SU-DHL-6 (cell line): ENCODE measurements at regions not wholly inside any gene's neighbourhood (a gene's known extent, or its start where the extent isn't known, plus 50 kb on each side); places are given as distances from the start of the nearest gene placed in this dataset.
"Not testable (repeated sequence)": the region's sequence is repeated elsewhere in the genome, so short reads cannot be mapped to it uniquely, and the experiment has no call there.

Source experiments
- H2AFZ ChIP-seq: fragments of 200-600 bp; sonication (generic); 2 replicates; pipeline ENCODE4 v1.6.1; 2014; ENCODE audit warnings: low read depth, mild to moderate bottlenecking, moderate library complexity, mixed read lengths, antibody characterized with exemption, low read length; ENCODE audit not compliant: severe bottlenecking
- H3F3A ChIP-seq: fragments of 200-600 bp; shearing (Covaris generic); 2 replicates; pipeline ENCODE4 v1.6.0; 2016; ENCODE audit warnings: antibody characterized with exemption, mild to moderate bottlenecking; ENCODE audit not compliant: insufficient read depth
- H3K27ac ChIP-seq: fragments of 200-600 bp; sonication (generic); 2 replicates; pipeline ENCODE4 v1.5.1; 2016; ENCODE audit warnings: low read depth, mild to moderate bottlenecking, low read length, moderate library complexity, mixed read lengths
- H3K27me3 ChIP-seq: fragments of 200-600 bp; sonication (generic), shearing (Covaris generic); 2 replicates; pipeline ENCODE4 v1.6.0; 2014; ENCODE audit warnings: mild to moderate bottlenecking, low read length
- H3K36me3 ChIP-seq: fragments of 200-600 bp; sonication (generic); 2 replicates; pipeline ENCODE4 v1.6.1; 2014; ENCODE audit warnings: mild to moderate bottlenecking, low read length, mixed read lengths
- H3K4me2 ChIP-seq: fragments of 300-600, 200-600 bp; shearing (Covaris generic), sonication (generic); 2 replicates; pipeline ENCODE4 v1.6.0; 2014; ENCODE audit warnings: low read length, low read depth, mild to moderate bottlenecking; ENCODE audit not compliant: poor library complexity, severe bottlenecking
- H3K4me3 ChIP-seq: fragments of 200-600 bp; sonication (generic); 2 replicates; pipeline ENCODE4 v1.5.1; 2014; ENCODE audit warnings: antibody characterized with exemption, low read length, mild to moderate bottlenecking, mixed read lengths; ENCODE audit not compliant: insufficient read depth, poor library complexity, severe bottlenecking
- H3K79me2 ChIP-seq: fragments of 200-600 bp; sonication (generic); 2 replicates; pipeline ENCODE4 v1.6.1; 2014; ENCODE audit warnings: mild to moderate bottlenecking, low read length, moderate library complexity; ENCODE audit not compliant: insufficient read depth
- H3K9ac ChIP-seq: fragments of 200-600 bp; sonication (generic); 2 replicates; pipeline ENCODE4 v1.7.0; 2014; ENCODE audit warnings: mild to moderate bottlenecking, low read length
- H3K9me2 ChIP-seq: fragments of 200-600 bp; sonication (generic); replicated peaks from 2 replicates; pipeline ENCODE4 v1.6.1; 2014; ENCODE audit warnings: low read length; ENCODE audit not compliant: insufficient read depth
- H3K9me3 ChIP-seq: fragments of 200-600 bp; sonication (generic); 2 replicates; pipeline ENCODE4 v1.6.1; 2014; ENCODE audit warnings: low read length, mixed read lengths; ENCODE audit not compliant: insufficient read depth
- H4K20me1 ChIP-seq: fragments of 200-600 bp; sonication (generic); 2 replicates; pipeline ENCODE4 v1.6.1; 2014; ENCODE audit warnings: low read depth, mild to moderate bottlenecking, antibody characterized with exemption, low read length, moderate library complexity, mixed read lengths

DNA sequence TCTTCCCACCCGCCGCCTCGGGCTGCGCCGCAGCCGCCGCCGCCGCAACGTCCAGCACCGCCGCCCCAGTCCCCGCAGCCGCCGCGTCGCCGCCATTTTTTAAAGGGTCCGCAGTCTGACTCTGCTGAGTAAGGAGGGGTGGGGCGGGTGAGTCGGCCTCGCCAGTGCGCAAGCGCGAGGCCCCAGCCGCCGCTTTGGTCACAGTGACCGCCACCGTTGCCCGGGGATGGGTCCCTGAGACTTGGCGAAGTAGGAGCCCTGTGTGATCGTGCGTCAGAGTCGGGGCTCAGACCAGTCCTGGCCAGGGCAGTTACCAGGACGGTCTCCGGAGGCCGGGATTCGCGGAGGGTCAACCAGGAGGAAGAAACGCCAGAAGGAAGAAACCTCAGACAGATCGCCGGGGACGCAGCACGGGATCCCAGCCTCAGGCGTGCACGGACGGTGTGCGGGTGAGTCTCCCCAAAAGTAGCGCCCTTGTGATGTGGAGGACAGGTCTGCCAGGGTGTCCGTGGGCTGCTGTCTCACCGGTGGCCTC, 1414.2 kb upstream of the PCDH10 start:
- H3K4me3 ChIP-seq, H3K79me2 ChIP-seq, H3K27ac ChIP-seq, H3K4me2 ChIP-seq, H3F3A ChIP-seq, H3K36me3 ChIP-seq, H4K20me1 ChIP-seq, H3K27me3 ChIP-seq, H3K9ac ChIP-seq, H3K9me2 ChIP-seq, H2AFZ ChIP-seq, H3K9me3 ChIP-seq: not testable (repeated sequence)

DNA sequence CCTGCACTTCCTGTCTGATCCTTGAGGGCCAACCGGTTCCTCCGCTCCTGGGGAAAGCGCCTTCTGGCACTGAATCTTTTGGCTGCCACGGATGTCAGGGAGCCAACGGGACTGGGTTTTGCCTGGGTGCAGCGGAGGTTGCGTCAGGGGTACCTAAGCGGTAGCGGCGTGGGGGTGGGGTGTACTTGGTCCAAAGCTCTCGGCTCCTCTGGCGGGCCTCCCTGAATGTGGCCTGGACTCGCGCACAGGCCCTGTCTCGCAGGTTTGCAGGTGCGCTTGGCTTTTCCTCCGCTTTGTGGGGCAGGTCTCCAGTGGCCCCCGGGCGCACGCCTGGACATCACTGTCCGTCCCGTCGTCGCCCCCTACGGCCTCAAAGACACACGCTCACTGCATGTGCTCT, 1410.1 kb upstream of the PCDH10 start:
- not testable (repeated sequence) for H3K27me3 ChIP-seq, H3K36me3 ChIP-seq, H3K4me3 ChIP-seq, H3K9me2 ChIP-seq, H2AFZ ChIP-seq, H3K9ac ChIP-seq, H3K9me3 ChIP-seq, H3K27ac ChIP-seq, H3K4me2 ChIP-seq, H4K20me1 ChIP-seq, H3F3A ChIP-seq, H3K79me2 ChIP-seq

GRCh38 chr4:131741836-131742235, 1407.3 kb upstream of the PCDH10 start:
- H3K4me3 ChIP-seq, H3K9me3 ChIP-seq, H4K20me1 ChIP-seq, H3K9ac ChIP-seq, H3K4me2 ChIP-seq, H3K9me2 ChIP-seq, H3F3A ChIP-seq, H3K27me3 ChIP-seq, H3K27ac ChIP-seq, H3K36me3 ChIP-seq, H2AFZ ChIP-seq, H3K79me2 ChIP-seq: not testable (repeated sequence)

GRCh38 chr4:131742536-131743205, 1406.4 kb upstream of the PCDH10 start:
- not testable (repeated sequence) for H3K36me3 ChIP-seq, H3K4me2 ChIP-seq, H3K9me2 ChIP-seq, H3F3A ChIP-seq, H4K20me1 ChIP-seq, H3K27ac ChIP-seq, H3K4me3 ChIP-seq, H3K27me3 ChIP-seq, H2AFZ ChIP-seq, H3K79me2 ChIP-seq, H3K9me3 ChIP-seq, H3K9ac ChIP-seq

DNA sequence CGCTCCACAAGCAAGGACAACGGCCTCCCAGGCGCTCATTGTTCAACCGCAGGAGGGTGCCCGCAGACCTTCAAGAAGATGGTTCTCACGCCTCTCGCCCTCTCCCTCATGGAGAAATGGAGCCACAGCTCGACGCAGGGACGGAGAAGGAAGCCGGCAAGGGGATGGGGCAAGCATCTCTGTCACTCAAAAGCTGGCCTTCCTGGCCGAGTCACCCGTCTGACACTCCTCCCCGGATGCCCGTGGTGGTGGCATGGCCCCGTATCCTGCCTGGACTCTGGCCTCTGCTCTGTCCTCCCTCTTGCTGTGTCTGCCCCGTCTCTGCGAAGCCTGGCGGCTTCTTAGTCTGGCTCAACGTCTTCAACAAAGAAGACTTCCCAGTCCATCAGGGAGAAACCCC, 1405.7 kb upstream of the PCDH10 start:
- H4K20me1 ChIP-seq, H3K9ac ChIP-seq, H3K4me3 ChIP-seq, H3K9me3 ChIP-seq, H3K79me2 ChIP-seq, H3K36me3 ChIP-seq, H3K27me3 ChIP-seq, H3F3A ChIP-seq, H3K9me2 ChIP-seq, H3K4me2 ChIP-seq, H3K27ac ChIP-seq, H2AFZ ChIP-seq: not testable (repeated sequence)

DNA sequence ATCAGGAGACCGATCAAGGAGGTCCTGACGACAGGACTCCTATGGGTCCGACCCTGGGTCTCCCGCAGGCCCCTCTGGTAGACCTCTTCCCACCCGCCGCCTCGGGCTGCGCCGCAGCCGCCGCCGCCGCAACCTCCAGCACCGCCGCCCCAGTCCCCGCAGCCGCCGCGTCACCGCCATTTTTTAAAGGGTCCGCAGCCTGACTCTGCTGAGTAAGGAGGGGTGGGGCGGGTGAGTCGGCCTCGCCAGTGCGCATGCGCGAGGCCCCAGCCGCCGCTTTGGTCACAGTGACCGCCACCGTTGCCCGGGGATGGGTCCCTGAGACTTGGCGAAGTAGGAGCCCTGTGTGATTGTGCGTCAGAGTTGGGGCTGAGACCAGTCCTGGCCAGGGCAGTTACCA, 1401.9 kb upstream of the PCDH10 start:
- H3K4me2 ChIP-seq, H3F3A ChIP-seq, H3K79me2 ChIP-seq, H3K27ac ChIP-seq, H3K9me3 ChIP-seq, H3K4me3 ChIP-seq, H3K27me3 ChIP-seq, H3K9me2 ChIP-seq, H2AFZ ChIP-seq, H3K36me3 ChIP-seq, H4K20me1 ChIP-seq, H3K9ac ChIP-seq: not testable (repeated sequence)

GRCh38 chr4:131749224-131749623, 1399.9 kb upstream of the PCDH10 start:
- H3K4me3 ChIP-seq, H3K27ac ChIP-seq, H3K9me2 ChIP-seq, H2AFZ ChIP-seq, H3K9me3 ChIP-seq, H3F3A ChIP-seq, H4K20me1 ChIP-seq, H3K9ac ChIP-seq, H3K79me2 ChIP-seq, H3K4me2 ChIP-seq, H3K36me3 ChIP-seq, H3K27me3 ChIP-seq: not testable (repeated sequence)

- H3K9ac ChIP-seq, H3K27me3 ChIP-seq, H3K79me2 ChIP-seq, H4K20me1 ChIP-seq, H3K9me2 ChIP-seq, H3F3A ChIP-seq, H3K9me3 ChIP-seq, H2AFZ ChIP-seq, H3K27ac ChIP-seq, H3K4me3 ChIP-seq, H3K36me3 ChIP-seq, H3K4me2 ChIP-seq: not testable (repeated sequence)
Measured at GRCh38 chr4:131750006-131750405, 1399.1 kb upstream of the PCDH10 start.
